ENCODE measurements at regions not wholly inside any gene's neighbourhood (a gene's known extent, or its start where the extent isn't known, plus 50 kb on each side); places are given as distances from the start of the nearest gene placed in this dataset.

GRCh38 chr3:66128623-66129022 lies 89.9 kb upstream of the MAGI1 start:
- DNase-seq: no peak

- DNase-seq: no peak
These were observed 82.6 kb upstream of the MAGI1 start for GRCh38 chr3:66121318-66121717.

GRCh38 chr3:66115858-66116654 lies 77.3 kb upstream of the MAGI1 start:
- no peak for DNase-seq

- DNase-seq: no peak
These were observed 74.8 kb upstream of the MAGI1 start for GRCh38 chr3:66113542-66113941.

GRCh38 chr3:66110840-66111239 lies 72.1 kb upstream of the MAGI1 start:
- DNase-seq: no peak

- DNase-seq: no peak
These were observed 69.1 kb upstream of the MAGI1 start for GRCh38 chr3:66107855-66108254.

GRCh38 chr3:66106788-66107187 lies 68.1 kb upstream of the MAGI1 start:
- DNase-seq: no peak

- no peak for DNase-seq
These were observed 65.8 kb upstream of the MAGI1 start for GRCh38 chr3:66104535-66104934.

GRCh38 chr3:66103729-66104128 lies 65.0 kb upstream of the MAGI1 start:
- no peak for DNase-seq

GRCh38 chr3:66101901-66102300 lies 63.2 kb upstream of the MAGI1 start:
- no peak for DNase-seq

- no peak for DNase-seq
These were observed 60.9 kb upstream of the MAGI1 start for GRCh38 chr3:66099541-66100065.

GRCh38 chr3:66098436-66098835 lies 59.7 kb upstream of the MAGI1 start:
- DNase-seq: no peak

GRCh38 chr3:66097647-66098046 lies 58.9 kb upstream of the MAGI1 start:
- no peak for DNase-seq

- DNase-seq: no peak
These were observed 56.7 kb upstream of the MAGI1 start for GRCh38 chr3:66095295-66096001.

GRCh38 chr3:66093981-66094380 lies 55.3 kb upstream of the MAGI1 start:
- DNase-seq: no peak

- no peak for DNase-seq
These were observed 53.7 kb upstream of the MAGI1 start for GRCh38 chr3:66092175-66092995.
